A204.1 (cell line): ENCODE measurements at regions not wholly inside any gene's neighbourhood (a gene's known extent, or its start where the extent isn't known, plus 50 kb on each side); places are given as distances from the start of the nearest gene placed in this dataset.
"Not testable (repeated sequence)": the region's sequence is repeated elsewhere in the genome, so short reads cannot be mapped to it uniquely, and the experiment has no call there.

ENCODE experiments used
- FAIRE-seq: peaks from 2 replicates; lab custom pipeline; 2012; peaks lifted over from hg19 to GRCh38; lab: Jason Lieb, UNC

DNA sequence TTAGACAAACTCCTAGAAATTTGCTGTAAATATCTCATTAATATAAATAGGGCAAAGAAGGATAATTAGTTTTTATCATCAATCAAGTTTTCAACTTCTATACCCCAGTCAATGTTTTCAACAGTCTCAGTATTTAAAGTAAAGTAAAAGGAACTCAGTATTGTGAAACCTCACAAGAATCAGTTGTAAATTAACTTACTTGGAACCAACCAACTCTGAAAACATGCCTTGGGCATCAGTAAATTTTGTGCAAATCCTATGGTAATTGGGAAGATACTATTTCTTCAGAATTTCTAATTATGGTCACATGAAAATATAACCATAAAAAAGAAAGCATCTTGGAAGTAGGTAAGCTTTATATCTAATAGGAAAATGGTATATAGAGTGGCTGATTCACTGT, 1139.0 kb downstream of the TUSC7 start:
- no peak for FAIRE-seq

GRCh38 chr3:117853923-117854668, 1144.5 kb downstream of the TUSC7 start:
- FAIRE-seq, result no peak

DNA sequence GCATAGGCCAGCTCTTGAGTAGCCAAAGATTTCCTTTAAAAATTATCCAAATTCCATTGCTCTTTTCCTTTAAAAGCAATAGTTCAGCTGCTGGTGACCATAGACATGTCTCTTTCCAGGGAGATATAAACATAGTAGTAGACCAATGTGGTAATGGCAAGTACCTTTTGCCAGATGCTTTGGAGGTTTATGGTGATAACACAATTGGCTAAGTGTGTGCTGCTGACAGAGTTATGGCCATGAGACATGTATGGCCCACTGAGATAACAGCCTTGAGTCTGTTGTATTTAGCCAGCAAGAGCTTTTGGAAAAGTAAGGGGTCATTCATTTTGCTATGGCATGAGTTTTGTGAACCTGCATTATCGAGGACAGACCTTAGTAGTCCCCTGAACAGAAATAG, 1146.8 kb downstream of the TUSC7 start:
- no peak for FAIRE-seq

DNA sequence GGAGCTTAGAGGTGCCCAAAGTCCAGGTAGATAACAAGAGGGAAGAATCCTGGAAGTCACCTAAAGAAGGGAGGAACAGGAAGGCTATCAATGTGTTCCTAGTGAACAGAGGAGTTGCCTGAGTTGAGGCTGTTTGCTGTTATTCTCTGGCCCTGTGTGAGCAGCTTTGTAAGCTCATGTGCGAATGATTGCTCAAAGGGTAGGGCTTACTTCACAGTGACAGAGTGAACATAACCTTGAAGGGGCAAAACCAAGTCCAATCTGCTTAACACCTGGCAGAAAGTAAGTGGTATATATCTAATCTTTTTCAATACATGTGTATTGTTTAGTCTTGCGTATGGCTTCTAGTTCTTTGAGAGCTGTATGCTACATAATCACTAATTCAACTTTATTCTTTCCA, 1153.6 kb downstream of the TUSC7 start:
- no peak for FAIRE-seq

DNA sequence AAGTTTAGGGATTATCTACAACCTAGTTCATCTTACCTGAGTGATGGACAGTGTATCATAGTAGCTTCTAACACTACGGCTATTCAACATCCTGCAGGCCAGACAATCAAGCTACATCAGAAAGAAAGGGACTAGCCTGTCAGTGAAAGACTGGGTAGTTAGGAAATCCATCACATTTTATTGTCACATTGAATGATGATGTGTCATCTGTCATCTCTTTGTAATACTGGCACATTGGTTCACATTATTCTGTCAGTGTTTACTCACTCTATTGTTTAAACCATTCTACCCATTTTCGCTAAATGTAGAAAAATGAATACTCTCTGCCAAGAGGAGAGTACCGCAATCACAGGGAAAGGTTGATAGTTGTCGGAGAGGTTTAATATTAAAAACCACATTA, 1155.8 kb downstream of the TUSC7 start:
- no peak for FAIRE-seq

DNA sequence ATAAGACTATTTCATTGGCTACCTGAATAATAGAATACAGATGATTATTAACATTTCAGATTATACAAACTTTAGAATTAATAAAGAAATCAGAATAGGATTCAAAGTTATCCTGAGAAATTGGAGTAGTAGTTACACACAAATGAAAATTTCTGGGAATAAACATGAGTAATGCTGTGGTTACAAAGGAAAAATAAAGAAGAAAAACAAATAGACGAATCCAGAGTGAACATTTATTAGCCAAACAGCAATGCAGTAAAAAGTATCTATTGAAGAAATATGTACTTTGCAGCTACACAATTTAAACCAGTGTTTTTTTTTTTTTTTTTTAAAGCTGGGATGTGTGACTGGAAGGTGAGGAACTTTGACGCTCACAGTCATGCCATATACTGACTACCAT, 1159.2 kb downstream of the TUSC7 start:
- FAIRE-seq, result no peak

GRCh38 chr3:117871934-117872333, 1162.4 kb downstream of the TUSC7 start:
- FAIRE-seq, result no peak

GRCh38 chr3:117872594-117873248, 1161.9 kb downstream of the IGSF11 start:
- FAIRE-seq, result not testable (repeated sequence)

- no peak for FAIRE-seq
Observed at GRCh38 chr3:117873249-117873600, 1161.4 kb downstream of the IGSF11 start.

GRCh38 chr3:117874028-117874690, 1160.5 kb downstream of the IGSF11 start:
- FAIRE-seq, result no peak

DNA sequence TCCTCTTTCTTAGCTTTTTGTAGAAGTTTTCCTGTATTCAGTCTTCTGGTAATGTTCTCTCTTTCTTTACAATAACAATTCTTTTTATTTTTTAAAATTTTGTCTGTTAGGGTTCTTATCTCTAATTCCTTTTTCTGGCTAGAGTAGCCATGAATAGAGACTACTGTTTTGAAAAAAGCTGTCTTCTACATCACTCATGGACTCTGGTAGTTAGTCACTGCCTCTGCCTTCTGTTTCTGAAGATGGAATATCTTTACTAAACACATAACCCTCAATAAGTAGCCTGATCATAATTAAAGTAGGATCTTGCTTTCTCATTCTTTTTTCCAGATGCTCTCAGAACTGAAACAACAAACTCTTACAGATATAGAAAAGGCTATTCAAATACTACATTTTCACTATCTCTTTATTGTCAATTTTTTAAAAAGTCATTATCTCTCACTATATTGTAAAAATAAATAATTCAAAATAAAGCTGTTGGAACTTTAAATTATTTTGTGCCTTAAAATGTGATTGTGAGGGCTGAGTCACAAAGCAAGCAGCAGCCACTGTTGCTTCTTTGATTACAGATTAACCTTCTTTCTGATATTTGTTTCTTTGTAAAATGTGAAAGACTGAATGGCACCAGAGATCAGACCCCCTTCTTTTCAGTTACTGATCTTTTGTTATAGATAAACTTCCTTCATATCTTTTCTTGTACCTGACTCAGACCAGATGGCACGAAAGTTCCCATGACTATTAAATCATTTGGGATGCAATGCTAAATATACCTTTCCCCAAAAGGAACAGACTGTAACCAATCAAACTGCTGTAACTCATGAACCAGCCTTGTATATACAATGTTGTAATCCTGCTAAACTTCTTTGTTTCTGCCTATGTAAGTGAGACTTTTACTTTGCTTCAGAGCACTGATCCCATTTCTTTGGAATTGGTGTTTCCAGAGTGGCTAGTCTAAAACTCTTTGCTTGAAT, 1159.5 kb downstream of the IGSF11 start:
- FAIRE-seq, result no peak

DNA sequence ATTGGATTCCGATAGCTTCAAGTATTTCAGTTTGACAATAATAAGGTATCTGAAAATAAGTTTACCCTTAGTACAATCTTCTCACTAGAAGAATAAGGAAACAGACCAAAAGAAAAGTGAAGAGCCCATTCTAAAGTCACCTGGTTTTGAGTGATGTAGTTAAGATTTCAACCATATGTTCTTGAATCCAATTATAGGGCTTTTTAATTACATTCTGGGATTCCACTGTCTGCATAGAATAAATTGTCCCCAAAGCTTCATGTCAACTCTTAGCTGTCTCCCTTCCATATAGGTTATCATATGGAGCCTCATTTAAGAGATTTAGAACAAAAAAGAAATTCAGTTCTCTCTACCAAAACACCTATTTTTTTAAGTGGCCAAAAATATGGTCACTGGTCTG, 1158.8 kb downstream of the IGSF11 start:
- FAIRE-seq, result no peak

GRCh38 chr3:117880638-117881037, 1154.0 kb downstream of the IGSF11 start:
- FAIRE-seq, result no peak

- no peak for FAIRE-seq
Observed at GRCh38 chr3:117881210-117881609, 1153.4 kb downstream of the IGSF11 start.

DNA sequence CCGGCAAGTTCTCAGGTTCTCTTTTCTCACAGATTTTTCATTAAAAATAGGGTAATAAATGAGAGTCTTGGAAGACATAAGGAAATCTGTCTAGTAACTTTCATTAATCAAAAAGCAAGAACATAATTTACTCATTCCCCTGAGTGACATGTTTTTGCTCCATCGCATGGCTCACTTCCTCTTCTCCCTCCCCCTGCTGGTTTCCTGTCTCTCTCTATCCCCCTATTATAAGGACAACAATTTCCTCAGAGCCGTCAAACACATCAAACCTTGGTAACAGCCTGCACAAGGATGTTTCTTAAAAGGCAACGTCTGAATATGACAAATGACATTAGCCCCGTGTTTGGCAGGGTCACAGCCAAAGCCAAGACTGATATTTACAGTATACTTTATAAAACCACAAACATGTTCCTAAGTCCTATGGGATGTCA, 1149.6 kb downstream of the IGSF11 start:
- no peak for FAIRE-seq

- FAIRE-seq, result no peak
Observed at GRCh38 chr3:117886147-117886546, 1148.5 kb downstream of the IGSF11 start.

GRCh38 chr3:117887031-117887430, 1147.6 kb downstream of the IGSF11 start:
- no peak for FAIRE-seq

GRCh38 chr3:117887901-117888300, 1146.7 kb downstream of the IGSF11 start:
- FAIRE-seq, result no peak

DNA sequence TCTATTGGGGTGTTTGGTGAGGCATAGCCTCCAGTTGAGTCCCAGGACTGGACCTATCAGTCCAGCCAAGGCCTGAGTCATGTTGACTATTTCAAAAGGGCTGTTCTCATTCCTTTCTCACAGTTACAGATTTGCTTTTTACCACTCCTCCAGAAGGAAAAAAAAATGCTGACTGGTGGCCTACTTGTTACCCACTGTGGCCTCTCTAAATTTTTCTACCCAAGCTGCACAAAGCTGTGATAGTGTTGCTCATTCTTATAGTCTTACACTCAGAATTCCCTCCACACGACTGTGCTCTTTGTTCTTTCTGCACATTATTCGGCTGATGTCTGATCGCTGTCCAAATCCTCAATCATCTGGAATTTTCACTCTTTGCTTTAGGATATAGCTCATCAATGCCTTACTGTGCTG, 1142.2 kb downstream of the IGSF11 start:
- FAIRE-seq, result no peak

DNA sequence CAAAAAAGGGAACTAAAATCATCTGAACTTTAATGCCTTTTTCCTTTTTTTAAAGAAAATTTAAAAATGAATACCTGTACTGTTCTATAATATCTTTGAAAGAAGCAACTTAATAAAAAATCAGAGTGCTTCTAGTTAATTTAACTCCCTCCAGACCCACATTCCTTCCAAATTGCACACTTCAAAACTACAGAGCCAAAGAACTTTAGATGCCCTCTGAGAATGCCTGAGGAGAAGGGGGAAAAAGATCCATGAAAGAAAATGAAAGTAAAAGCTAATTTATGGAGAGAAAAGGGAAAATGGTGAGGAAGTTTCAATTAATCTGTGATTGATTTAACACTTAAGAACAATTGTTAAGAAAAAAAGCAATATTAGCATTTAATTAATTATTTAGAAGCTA, 1141.6 kb downstream of the IGSF11 start:
- FAIRE-seq, result no peak

DNA sequence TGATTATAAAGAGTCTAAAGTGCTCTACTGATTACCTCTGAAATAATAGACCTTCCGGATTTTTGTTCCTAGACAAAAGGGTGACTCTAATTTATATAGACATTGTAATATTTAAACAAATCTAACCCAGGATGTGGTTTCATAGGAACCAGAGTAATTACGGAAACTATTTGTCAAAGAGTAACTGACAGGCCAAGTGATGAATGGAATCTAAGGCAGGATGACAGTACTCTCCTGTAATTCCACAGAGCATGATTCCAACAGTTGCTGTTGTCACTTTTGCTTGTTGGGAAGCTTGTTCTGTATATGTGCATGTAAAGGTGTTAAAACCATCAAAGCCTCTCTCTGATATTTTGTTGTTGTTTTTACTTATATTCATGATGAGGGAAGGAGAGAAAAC, 1141.0 kb downstream of the IGSF11 start:
- FAIRE-seq, result no peak
